CD4-positive, alpha-beta T cell treated with Interleukin-2 at 100 ng/mL for 4 hours (primary cell): ENCODE measurements at regions not wholly inside any gene's neighbourhood (a gene's known extent, or its start where the extent isn't known, plus 50 kb on each side); places are given as distances from the start of the nearest gene placed in this dataset.
A peak's percentile ranks its signal among the peaks of the same experiment; 100 is the strongest.

Source experiments
- DNase-seq: peaks from one replicate; pipeline ENCODE4 v3.0.0-alpha.2; 2020; ENCODE audit warnings: low spot score

DNA sequence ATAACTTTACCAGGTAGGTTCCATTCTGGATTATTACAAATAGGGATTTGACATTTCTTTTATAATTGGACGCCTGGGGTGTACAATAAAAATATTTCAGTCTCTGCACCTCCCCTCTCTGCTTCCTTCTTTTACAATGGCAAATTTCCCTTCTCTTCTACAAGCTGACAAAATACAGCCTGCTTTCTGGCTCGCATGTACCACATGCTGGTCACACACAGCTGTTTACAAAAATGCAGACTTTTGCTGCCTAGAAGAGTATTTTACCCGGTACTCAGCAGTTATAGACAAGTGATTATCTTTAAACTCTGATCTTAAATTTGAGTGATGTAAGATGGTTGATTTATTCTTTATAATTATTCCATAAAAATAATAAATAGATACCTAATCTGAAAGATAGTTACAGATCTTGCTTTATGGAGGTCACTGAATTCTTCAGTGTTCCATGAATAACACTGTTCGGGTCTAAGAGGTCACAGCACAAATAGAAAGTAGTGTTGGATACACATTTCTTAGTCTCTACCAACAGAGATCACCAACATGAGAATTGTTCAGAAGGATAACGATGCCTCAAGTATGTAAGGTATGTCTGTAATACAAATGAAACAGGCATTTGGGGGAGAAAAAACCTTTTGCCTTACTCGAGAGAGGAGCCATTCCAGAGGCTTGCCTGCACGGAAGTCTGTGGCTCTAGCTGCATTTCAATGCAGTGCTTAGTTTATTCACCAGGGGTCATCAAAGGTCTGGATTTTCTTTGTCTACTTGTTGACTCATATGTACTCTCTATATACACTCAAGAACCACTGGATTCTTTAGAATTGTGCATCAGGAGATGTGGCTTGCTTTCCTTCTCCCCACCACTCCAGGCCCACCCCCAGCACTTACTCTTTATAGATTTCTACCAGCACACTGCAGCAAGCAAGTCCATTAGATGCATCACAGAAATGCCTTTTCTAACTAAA, 206.6 kb upstream of the RFX3 start:
- DNase-seq = peak; percentile 58

DNA sequence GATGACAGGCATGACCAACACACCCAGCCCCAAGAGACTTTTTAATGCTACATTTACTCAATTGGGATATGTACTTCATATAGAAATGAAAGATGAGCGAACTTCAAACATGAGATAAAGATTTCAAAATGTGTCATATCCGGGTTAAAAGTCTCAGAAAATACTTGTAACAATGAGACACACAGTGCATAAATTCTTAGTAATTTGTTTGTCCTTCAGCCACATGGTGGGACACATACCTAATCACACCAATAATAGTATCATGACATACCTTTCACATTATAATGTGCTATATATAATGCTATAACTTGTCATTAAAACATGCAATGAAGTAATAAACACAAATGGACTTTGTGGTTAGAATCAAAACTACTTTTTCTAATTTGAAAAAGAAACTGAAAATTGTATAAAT, 204.7 kb upstream of the RFX3 start:
- DNase-seq = no peak

DNA sequence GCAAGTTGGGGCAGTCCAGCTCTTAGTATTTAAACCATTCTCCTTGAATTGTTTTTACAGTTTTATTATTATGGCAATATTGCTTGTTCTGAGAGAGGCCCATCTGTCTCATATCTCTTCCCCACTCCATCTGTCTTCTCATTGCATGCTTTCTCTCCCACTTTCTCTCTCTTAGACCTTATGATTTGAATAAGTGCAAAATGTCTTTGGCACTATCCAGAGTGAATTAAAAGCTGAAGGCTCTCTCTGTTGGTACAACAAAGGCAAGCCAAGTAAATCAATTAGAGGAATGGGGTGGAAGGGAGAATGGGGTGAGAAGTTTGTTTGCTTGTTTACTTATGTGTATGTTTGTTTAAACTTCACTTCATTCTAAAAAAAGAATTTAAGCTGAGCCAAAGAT, 195.3 kb upstream of the RFX3 start:
- DNase-seq = no peak

DNA sequence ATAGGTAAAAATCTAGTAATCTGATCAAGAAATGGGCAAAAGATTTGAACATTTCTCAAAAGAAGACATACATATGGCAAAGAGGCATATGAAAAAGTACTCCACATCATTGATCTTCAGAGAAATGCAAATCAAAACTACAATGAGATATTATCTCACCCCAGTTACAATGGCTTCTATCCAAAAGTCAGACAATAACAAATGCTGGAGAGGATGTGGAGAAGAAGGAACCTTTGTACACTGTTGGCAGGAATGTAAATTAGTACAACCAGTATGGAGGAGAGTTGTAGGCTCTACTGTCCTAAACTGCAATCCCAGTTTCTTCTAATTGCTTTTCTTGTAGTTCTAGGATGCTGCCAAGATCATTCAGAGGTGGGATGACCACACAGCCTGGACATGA, 193.5 kb upstream of the RFX3 start:
- no peak for DNase-seq

DNA sequence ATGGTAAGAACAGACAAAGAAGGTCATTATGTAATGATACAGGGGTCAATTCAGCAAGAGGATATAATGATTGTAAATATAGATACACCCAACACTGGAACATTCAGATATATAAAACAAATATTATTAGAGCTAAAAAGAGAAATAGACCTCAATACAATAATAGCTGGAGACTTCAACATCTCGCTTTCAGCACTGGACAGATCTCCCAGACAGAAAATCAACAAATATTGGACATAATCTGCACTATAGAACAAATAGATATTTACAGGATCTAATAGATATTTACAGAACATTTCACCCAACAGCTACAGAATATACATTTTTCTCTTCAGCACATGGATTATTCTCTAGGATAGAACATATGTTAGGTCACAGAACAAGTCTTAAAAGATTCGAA, 190.6 kb upstream of the RFX3 start:
- no peak for DNase-seq

DNA sequence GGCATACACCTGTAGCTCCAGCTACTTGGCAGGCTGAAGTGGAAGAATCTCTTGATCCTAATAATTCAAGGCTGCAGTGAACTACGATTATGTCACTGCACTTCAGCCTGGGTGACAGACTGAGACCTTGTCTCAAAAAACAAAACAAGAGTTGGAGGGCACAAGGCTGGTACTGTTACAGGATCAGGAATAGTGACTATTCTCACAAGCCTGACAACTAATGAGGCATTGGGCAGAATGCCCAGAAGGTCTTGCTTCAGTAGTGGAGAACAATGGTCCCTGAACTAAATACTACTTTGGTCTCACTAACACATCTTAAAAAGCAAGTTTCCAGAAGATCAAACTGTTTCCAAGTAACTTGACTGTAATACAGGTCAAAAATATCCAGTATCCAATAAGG, 182.9 kb upstream of the RFX3 start:
- DNase-seq = no peak

DNA sequence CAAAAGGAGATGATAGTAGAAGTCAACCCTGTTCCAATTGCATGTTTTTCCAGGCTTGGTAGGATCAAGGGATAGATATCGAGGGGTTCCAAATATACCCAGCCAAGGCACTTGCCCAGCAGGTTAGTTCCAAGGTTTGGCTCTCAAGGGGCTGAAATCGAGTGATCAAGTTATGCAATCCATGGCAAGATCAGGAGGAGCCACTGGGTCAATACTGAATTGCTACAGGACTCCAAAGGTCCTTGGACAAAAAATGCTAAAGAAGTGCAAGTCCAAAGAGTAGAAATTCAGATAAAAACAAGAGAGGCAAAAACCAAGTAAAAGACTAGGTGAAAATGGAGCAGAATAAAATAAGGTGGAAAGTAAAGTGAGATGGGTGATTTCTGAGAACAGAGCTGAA, 179.1 kb upstream of the RFX3 start:
- no peak for DNase-seq

DNA sequence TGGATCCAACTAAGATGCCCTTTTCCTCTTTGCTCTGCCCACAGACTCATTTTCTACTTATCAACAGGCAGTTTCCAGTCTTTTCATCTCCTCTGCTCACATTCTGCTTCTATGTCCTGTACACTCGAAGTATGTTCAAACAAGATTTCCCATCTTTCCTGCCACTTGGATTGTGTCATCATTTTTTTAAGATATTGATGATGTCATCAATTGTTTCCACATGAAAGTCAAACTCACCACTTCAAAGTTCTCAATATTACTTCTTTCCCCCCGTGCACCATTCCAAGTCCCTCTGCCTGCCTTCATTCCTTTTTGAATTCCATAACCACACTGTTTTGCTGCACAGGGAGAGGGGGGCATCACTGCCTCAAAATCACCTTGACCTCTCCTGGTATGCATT, 175.0 kb upstream of the RFX3 start:
- DNase-seq = no peak

DNA sequence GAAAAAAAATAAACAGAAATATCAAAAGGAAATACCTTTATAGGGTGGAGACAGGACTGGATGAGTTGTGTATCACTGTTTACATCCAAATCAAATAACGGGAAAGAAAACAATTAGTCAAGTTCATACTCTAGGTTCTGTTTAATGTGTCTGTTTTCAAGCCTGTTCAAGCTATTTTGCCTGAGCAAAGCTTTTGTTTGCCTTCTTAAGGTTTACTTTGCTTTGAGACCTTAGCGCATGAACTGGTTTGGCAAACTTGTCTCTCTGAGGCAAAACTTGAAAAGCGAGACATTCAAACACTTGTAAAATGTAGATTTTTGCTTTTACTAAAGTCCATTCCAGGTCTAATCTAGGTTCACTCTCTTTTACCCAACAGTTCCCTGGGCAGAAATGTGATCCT, 174.1 kb upstream of the RFX3 start:
- DNase-seq = no peak

DNA sequence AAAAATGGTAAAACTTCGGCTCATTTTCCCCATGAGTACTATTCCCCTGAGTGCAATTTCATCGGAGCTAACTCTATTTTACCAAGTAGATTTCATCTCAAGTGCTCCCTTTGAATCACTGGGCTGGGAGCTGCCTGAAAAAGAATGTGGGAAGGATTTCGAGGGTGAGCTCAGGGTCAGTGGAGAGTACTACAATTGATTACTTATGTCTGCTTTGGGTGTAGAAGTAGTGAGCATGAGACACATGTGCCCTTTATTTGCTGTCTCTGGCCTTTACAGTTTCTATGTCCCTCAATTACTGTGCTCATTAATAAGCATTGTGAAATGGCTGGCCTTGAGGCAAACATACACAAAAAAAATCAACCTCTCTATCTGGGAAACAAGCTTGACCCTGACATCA, 172.7 kb upstream of the RFX3 start:
- no peak for DNase-seq

DNA sequence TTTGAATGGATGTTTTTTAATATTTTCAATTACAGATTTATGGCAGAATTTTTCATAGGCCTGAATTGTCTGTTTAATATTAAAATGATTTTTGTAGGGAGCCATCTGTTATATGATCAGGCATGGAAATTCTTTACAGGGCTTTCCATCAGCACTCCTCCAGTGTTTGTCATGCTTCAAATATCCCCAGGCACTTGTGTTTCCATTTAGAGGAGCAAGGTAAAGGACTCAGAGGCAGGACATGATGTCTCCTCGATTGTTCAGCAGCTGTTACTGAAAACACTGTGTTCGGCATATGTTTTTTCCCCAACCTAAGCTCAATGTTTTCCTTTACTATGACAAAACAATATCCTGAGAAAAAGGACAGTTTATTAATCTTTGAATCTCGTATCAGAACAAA, 172.3 kb upstream of the RFX3 start:
- DNase-seq = no peak

DNA sequence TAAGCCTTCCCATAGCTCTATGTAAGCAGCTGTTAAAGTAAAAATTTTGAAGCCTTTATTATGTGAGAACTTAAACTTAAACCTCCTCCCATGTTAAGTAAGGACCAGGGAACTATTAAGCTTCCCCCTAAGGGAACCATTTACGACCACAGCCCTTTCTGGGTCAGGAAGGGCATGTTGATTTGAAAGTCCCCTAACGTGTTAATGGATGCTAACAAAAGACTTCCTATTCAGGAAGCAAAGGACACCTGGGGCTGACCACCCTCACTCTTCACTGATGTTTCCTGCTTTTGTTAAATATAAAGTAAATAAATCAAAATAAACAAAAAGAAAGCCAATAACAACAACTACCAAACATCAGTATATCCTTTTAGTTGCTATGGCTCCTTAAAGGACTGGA, 170.6 kb upstream of the RFX3 start:
- no peak for DNase-seq

DNA sequence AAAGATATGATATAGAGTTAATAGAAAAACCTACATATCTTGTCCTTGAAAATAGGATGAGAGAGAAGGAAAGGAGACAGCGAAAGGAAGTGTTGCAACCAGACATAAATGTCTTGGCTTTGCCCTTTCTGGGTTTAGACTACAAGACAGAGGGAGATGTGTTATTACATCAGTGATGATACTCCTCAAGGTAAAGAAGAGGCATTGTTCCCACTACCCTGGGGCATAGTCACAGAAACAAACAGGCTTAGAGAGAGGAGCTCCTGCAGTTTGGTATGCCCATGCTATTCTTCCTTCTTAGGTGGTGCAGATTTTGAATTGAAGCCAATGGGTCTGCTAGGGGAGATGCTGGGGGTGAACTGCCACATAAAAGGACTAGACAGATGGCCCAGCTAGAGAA, 166.8 kb upstream of the RFX3 start:
- no peak for DNase-seq

DNA sequence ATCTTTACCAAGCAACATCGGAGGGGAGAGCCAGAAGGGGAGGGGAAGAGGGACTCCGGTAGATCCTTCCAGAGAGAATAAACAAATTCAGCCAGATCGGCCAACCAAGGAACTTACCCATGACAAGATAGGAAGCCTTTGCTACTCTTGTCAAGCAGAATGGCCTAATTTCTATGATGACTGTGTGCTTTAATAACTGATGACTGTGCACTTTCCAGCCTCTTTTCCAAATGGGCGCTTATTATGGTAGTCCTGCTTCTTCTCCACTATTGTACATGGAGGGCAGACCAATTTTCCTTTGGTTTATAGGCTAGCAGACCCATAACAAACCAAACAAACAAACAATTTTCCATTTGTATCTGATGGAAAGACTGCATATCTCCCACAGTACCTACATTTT, 163.8 kb upstream of the RFX3 start:
- no peak for DNase-seq

DNA sequence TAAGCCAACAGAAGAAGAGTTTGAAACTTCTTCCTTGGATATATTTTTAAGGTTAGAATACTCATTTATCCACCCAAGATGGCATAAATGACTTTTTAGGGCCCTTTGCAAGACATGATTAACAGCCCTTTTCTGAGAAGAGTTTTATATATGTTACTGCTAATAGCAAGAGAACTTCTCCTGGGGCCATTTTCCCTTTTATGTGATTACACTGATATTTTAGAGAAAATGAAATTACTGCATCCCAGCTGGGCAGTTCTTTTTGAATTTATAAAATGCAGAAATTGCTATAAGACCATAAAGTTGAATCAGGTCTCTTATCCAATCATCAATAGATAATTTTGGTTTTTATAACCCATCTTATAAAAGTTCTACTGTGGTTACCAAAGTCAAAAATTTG, 161.3 kb upstream of the RFX3 start:
- no peak for DNase-seq

DNA sequence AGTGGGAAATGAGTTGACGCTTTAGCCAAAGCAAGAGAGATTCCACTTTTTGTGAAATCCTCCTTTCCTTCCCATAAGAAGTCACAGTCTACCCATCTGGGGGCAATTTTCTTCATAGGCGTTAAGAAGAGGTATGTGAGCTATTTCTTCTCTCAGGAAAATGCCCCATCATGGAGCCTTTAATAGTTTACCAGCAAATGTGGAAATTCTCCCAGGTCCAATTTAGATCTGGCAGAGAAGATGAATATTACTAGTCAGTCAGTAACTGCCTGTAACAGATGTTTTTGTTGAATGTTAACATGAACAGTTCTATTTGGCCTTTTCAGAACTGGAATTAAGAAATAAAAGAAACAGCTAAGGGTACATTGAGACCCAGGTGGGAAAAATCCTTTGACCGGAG, 156.4 kb upstream of the RFX3 start:
- no peak for DNase-seq

DNA sequence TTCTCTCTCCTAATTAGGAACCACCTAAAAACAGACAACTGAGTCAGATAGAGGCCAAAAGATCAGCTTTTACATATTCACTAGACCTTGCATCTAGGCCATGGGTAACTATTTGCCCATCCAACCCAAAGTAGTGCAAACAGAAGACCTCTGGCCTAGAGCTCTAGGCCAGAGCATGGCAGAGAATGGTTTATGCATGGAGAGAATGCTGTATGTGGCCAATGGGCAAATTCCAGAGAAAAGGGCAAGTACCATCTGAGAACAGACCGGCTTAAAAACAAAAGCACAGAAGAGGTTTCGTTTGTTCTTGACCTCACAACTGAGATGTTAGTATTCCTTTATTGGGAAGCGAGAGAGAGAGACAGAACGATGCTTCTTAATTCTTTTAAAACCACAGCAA, 151.7 kb upstream of the RFX3 start:
- DNase-seq = no peak

DNA sequence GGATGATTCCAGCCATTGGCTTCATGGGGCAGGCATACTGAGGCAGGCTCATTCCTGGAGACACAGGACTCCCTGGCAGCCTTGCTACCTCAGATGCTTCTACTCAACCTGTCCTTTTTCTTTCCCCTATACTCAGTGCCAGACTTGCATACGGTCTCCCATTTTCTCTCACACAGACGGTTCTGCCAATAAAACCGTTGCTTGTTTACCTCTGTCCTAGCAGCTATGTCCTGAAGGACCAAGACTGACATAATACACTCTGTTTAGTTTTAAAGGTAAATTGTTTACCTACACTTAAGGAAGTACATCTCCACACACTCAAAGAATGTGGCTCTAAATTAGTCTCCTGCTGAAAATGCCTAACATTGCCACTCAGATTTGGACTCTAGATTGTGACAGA, 151.0 kb upstream of the RFX3 start:
- no peak for DNase-seq

DNA sequence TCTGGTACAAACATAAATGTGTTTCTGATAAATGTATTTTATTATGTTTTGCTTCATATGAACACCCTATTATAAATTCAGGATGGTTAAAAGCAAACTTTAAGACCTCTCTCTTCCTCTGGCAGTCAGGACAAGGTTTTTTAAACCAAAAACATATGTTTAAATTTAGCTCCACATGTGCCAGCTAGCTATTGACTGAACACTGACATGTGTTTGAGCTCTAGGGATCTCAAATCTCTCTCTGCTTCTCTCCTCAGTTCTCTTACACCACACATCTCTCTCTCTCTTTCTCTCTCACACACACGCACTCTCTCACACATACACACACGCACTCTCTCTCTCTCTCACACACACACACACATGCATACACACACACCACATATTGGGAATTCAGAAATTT, 150.1 kb upstream of the RFX3 start:
- no peak for DNase-seq

DNA sequence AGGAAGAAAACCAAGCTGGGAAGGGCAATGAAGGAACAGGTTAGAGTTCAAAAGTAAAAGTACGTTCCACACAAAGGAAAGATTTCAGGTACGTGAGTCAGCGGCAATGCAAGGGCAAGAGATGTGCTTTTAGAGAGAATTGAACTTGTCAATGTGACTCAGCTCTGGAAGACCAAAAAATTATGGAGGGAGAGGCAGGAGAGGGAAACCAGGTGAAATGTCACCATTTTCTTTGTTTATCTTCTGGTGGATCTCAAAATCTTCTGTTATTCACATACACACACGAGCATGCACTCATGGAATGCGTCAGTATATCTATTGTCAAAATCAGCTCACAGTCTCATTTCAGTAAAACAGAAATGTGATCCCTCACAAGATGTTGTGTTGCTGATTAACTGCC, 148.8 kb upstream of the RFX3 start:
- no peak for DNase-seq

DNA sequence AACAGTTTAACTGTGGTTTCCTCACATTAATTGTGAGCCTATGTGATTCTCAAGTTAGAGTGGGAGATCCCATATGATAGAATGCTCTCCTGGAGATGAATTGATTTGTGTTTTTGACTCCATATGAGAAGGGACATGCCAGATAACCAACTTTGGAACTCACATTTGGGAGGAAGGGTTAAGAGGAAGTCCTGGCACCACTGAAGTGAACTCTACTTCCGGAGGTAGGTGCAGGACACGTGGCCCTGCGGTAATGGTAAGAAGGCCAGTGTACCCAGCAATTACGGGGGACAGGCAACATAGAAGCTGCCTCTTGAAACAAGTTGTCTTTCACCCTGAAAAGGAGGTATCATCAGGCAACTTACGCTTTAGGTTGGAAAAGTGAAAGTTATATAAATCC, 146.6 kb upstream of the RFX3 start:
- DNase-seq = no peak

DNA sequence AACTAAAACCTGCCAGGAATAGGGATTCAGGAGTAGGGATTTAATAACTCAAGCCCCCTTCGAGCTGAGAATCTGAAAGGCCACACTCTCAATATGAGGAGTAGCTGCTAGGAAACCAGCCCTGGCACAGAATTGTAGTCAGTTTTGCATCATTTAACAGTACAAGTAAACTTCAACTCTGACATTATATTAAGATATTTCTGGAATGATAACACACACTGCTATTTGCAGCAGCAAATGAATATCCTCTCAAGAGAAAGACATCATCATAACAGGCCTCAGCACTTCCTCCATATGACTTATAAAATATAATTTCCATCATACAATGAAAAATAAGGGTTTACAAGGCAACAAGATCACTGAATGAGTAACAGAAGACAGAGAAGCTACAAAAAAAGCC, 138.2 kb upstream of the RFX3 start:
- no peak for DNase-seq

DNA sequence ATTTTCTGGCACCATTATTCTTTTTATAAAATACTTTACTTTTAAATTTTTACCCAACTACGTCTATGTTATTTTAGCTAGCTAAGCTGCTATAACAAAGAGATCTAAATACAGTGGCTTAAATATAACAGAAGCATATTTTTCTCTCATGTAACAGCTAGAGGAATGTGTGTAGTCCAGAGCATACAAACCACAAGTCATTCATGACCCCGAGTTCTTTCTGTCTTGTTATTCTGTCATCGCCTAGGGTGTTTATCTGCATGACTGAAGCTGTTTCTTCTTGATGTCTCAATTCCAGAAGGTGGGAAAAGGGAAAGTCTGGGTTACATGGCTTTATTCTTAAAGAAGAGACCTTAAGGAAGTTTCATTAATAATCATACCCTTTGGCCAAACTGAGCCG, 136.9 kb upstream of the RFX3 start:
- DNase-seq = no peak

DNA sequence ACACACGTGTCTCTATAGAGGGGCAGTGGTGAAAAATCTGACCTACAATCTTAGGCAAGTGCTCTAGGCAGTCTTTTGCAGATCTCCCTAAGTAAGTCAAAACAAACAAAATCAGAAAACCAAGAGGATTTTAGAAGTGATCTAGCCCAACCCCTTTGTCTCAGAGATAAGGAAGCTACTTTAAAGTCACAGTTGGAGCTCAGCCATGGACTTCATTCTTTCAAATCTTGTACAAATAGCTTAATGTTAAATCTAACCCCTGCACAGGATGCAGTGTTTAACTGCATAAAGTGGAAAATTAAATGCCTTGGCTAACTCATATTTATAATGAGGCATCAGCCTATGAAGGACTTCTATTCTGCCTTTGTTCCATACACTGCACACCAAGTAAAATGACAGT, 135.1 kb upstream of the RFX3 start:
- no peak for DNase-seq
